HL-60 (cell line): ENCODE measurements at regions not wholly inside any gene's neighbourhood (a gene's known extent, or its start where the extent isn't known, plus 50 kb on each side); places are given as distances from the start of the nearest gene placed in this dataset.

Experiments
- CTCF ChIP-seq: IDR thresholded peaks from one replicate; pipeline ENCODE4 v1.5.1; 2011; ENCODE audit warnings: low read length, control low read depth, inconsistent platforms; ENCODE audit not compliant: insufficient read depth
- POLR2AphosphoS5 ChIP-seq: IDR thresholded peaks from 2 replicates; pipeline ENCODE4 v1.6.1; 2012; ENCODE audit warnings: low read depth
- REST ChIP-seq: IDR thresholded peaks from 2 replicates; pipeline ENCODE4 v1.6.1; 2012; ENCODE audit warnings: low read depth; ENCODE audit not compliant: insufficient replicate concordance

GRCh38 chr14:78070344-78070743 lies 99.8 kb upstream of the NRXN3 start:
- TF ChIP-seq CTCF, result no peak
- no peak for TF ChIP-seq POLR2AphosphoS5
- no peak for TF ChIP-seq REST
